ENCODE measurements at regions not wholly inside any gene's neighbourhood (a gene's known extent, or its start where the extent isn't known, plus 50 kb on each side); places are given as distances from the start of the nearest gene placed in this dataset.
"Not testable (repeated sequence)": the region's sequence is repeated elsewhere in the genome, so short reads cannot be mapped to it uniquely, and the experiment has no call there.

GRCh38 chr1:146704162-146704724 lies 233.9 kb upstream of the NBPF12 start:
- not testable (repeated sequence) for H3K4me3 ChIP-seq (ENCODE audit: low read depth, low read length); H3K4me1 ChIP-seq (ENCODE audit: control insufficient read depth, insufficient read depth, low read length, poor library complexity, severe bottlenecking); H3K27ac Mint-ChIP-seq; H3K9me3 ChIP-seq (ENCODE audit: control insufficient read depth in 2 of 2, low read length in 2 of 2); H3K36me3 ChIP-seq (ENCODE audit: control insufficient read depth, insufficient read depth, low read length); DNase-seq; H3K4me1 Mint-ChIP-seq; H3K27ac ChIP-seq (ENCODE audit: insufficient read depth, low read length, poor library complexity, severe bottlenecking); H3K4me3 Mint-ChIP-seq; H3K9me3 Mint-ChIP-seq; H3K36me3 Mint-ChIP-seq; H3K27me3 ChIP-seq (ENCODE audit: control insufficient read depth, insufficient read depth, low read length); ATAC-seq (ENCODE audit: low read depth in 2 of 2); H3K27me3 Mint-ChIP-seq

- not testable (repeated sequence) for H3K9me3 ChIP-seq (ENCODE audit: control insufficient read depth in 2 of 2, low read length in 2 of 2); H3K27me3 Mint-ChIP-seq; H3K27me3 ChIP-seq (ENCODE audit: control insufficient read depth, insufficient read depth, low read length); H3K4me1 ChIP-seq (ENCODE audit: control insufficient read depth, insufficient read depth, low read length, poor library complexity, severe bottlenecking); H3K27ac Mint-ChIP-seq; H3K9me3 Mint-ChIP-seq; H3K36me3 ChIP-seq (ENCODE audit: control insufficient read depth, insufficient read depth, low read length); H3K36me3 Mint-ChIP-seq; ATAC-seq (ENCODE audit: low read depth in 2 of 2); H3K27ac ChIP-seq (ENCODE audit: insufficient read depth, low read length, poor library complexity, severe bottlenecking); DNase-seq; H3K4me3 Mint-ChIP-seq; H3K4me1 Mint-ChIP-seq; H3K4me3 ChIP-seq (ENCODE audit: low read depth, low read length)
Observed at GRCh38 chr1:146701320-146701719, 236.8 kb upstream of the NBPF12 start.

DNA sequence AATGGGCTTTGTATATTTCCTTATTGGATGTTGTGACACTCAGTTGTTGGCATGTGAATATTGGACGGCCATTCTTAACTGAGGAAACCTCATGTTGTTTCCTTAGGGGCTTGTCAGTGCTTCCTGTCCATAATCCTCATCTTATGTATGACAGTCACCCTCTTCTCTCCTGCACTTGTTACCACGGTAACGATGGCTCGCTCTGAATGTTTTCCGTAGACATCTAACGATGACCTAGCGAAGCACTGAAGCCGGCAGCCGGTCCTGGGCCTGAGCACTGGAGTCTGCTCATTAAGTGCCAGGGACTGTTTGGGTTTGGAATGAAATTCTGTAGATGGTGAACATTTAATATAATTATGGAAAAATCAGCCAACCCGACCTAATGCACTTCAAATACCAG lies 242.7 kb upstream of the NBPF12 start:
- DNase-seq; H3K4me3 Mint-ChIP-seq; H3K27me3 ChIP-seq (ENCODE audit: control insufficient read depth, insufficient read depth, low read length); H3K27ac ChIP-seq (ENCODE audit: insufficient read depth, low read length, poor library complexity, severe bottlenecking); H3K4me3 ChIP-seq (ENCODE audit: low read depth, low read length); H3K4me1 Mint-ChIP-seq; H3K36me3 ChIP-seq (ENCODE audit: control insufficient read depth, insufficient read depth, low read length); H3K36me3 Mint-ChIP-seq; H3K27ac Mint-ChIP-seq; ATAC-seq (ENCODE audit: low read depth in 2 of 2); H3K4me1 ChIP-seq (ENCODE audit: control insufficient read depth, insufficient read depth, low read length, poor library complexity, severe bottlenecking); H3K9me3 ChIP-seq (ENCODE audit: control insufficient read depth in 2 of 2, low read length in 2 of 2); H3K27me3 Mint-ChIP-seq; H3K9me3 Mint-ChIP-seq: not testable (repeated sequence)

GRCh38 chr1:146691798-146692197 lies 246.3 kb upstream of the NBPF12 start:
- not testable (repeated sequence) for ATAC-seq (ENCODE audit: low read depth in 2 of 2); DNase-seq; H3K4me1 ChIP-seq (ENCODE audit: control insufficient read depth, insufficient read depth, low read length, poor library complexity, severe bottlenecking); H3K9me3 ChIP-seq (ENCODE audit: control insufficient read depth in 2 of 2, low read length in 2 of 2); H3K27ac Mint-ChIP-seq; H3K36me3 Mint-ChIP-seq; H3K27me3 Mint-ChIP-seq; H3K36me3 ChIP-seq (ENCODE audit: control insufficient read depth, insufficient read depth, low read length); H3K27ac ChIP-seq (ENCODE audit: insufficient read depth, low read length, poor library complexity, severe bottlenecking); H3K4me3 ChIP-seq (ENCODE audit: low read depth, low read length); H3K4me1 Mint-ChIP-seq; H3K9me3 Mint-ChIP-seq; H3K4me3 Mint-ChIP-seq; H3K27me3 ChIP-seq (ENCODE audit: control insufficient read depth, insufficient read depth, low read length)

- not testable (repeated sequence) for H3K4me3 Mint-ChIP-seq; H3K9me3 Mint-ChIP-seq; H3K27ac Mint-ChIP-seq; H3K36me3 Mint-ChIP-seq; H3K4me1 Mint-ChIP-seq; H3K4me3 ChIP-seq (ENCODE audit: low read depth, low read length); DNase-seq; H3K27me3 ChIP-seq (ENCODE audit: control insufficient read depth, insufficient read depth, low read length); H3K36me3 ChIP-seq (ENCODE audit: control insufficient read depth, insufficient read depth, low read length); H3K4me1 ChIP-seq (ENCODE audit: control insufficient read depth, insufficient read depth, low read length, poor library complexity, severe bottlenecking); H3K27ac ChIP-seq (ENCODE audit: insufficient read depth, low read length, poor library complexity, severe bottlenecking); H3K27me3 Mint-ChIP-seq; H3K9me3 ChIP-seq (ENCODE audit: control insufficient read depth in 2 of 2, low read length in 2 of 2); ATAC-seq (ENCODE audit: low read depth in 2 of 2)
Observed at GRCh38 chr1:146688893-146689292, 249.2 kb upstream of the NBPF12 start.

- H3K9me3 Mint-ChIP-seq; H3K27ac Mint-ChIP-seq; H3K4me1 Mint-ChIP-seq; H3K27me3 ChIP-seq (ENCODE audit: control insufficient read depth, insufficient read depth, low read length); H3K27me3 Mint-ChIP-seq; DNase-seq; H3K4me3 ChIP-seq (ENCODE audit: low read depth, low read length); ATAC-seq (ENCODE audit: low read depth in 2 of 2); H3K27ac ChIP-seq (ENCODE audit: insufficient read depth, low read length, poor library complexity, severe bottlenecking); H3K9me3 ChIP-seq (ENCODE audit: control insufficient read depth in 2 of 2, low read length in 2 of 2); H3K4me3 Mint-ChIP-seq; H3K36me3 Mint-ChIP-seq; H3K36me3 ChIP-seq (ENCODE audit: control insufficient read depth, insufficient read depth, low read length); H3K4me1 ChIP-seq (ENCODE audit: control insufficient read depth, insufficient read depth, low read length, poor library complexity, severe bottlenecking): not testable (repeated sequence)
Observed at GRCh38 chr1:146686777-146687366, 251.3 kb upstream of the NBPF12 start.

GRCh38 chr1:146683126-146683429 lies 255.0 kb upstream of the NBPF12 start:
- not testable (repeated sequence) for H3K4me1 ChIP-seq (ENCODE audit: control insufficient read depth, insufficient read depth, low read length, poor library complexity, severe bottlenecking); H3K9me3 Mint-ChIP-seq; H3K4me1 Mint-ChIP-seq; ATAC-seq (ENCODE audit: low read depth in 2 of 2); DNase-seq; H3K36me3 ChIP-seq (ENCODE audit: control insufficient read depth, insufficient read depth, low read length); H3K27me3 ChIP-seq (ENCODE audit: control insufficient read depth, insufficient read depth, low read length); H3K4me3 Mint-ChIP-seq; H3K27ac ChIP-seq (ENCODE audit: insufficient read depth, low read length, poor library complexity, severe bottlenecking); H3K36me3 Mint-ChIP-seq; H3K27ac Mint-ChIP-seq; H3K4me3 ChIP-seq (ENCODE audit: low read depth, low read length); H3K9me3 ChIP-seq (ENCODE audit: control insufficient read depth in 2 of 2, low read length in 2 of 2); H3K27me3 Mint-ChIP-seq

DNA sequence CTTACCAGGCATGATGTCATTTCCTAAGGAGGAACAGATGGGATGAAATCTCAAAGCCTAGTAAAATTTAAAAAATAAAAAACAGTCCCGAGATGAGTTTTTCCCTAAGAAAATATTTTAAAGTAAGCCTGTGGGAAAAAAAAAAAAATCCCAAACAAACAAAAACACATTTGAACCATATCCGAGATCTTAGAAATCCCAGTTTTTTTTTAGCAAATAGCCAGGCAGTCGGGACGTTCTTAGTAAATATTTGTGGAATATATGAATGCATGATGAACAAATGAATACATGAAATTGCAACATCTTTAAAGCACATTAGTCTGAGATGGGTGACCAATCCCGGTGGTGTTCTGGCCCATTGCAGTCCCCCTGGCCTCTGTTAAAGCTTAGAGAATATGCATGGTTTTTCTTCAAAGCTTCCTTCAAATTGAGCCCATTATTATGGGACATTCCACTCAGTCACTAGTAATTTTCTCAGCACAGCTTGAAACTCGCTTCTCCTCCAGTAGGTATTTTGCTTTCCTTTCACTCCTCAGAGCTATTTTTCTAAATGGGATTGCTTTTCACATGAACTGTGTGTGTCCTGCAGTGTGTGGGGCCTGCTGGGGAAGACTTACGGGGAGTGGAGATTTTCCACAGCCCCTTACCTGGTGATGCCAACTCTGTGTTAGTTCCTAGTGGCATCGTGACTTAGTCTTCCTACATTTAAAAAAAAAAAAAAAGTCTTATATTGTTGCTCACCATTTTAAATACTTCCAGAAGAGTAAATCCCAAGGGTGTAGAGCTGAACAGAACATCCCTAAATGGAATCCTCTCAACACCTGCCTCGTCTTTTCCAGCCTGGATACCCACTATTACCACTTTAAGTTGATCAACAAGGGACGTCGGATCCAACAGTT lies 255.6 kb upstream of the NBPF12 start:
- not testable (repeated sequence) for H3K36me3 ChIP-seq (ENCODE audit: control insufficient read depth, insufficient read depth, low read length); H3K9me3 ChIP-seq (ENCODE audit: control insufficient read depth in 2 of 2, low read length in 2 of 2); ATAC-seq (ENCODE audit: low read depth in 2 of 2); H3K36me3 Mint-ChIP-seq; H3K27me3 Mint-ChIP-seq; H3K4me1 ChIP-seq (ENCODE audit: control insufficient read depth, insufficient read depth, low read length, poor library complexity, severe bottlenecking); DNase-seq; H3K27me3 ChIP-seq (ENCODE audit: control insufficient read depth, insufficient read depth, low read length); H3K9me3 Mint-ChIP-seq; H3K27ac ChIP-seq (ENCODE audit: insufficient read depth, low read length, poor library complexity, severe bottlenecking); H3K4me3 ChIP-seq (ENCODE audit: low read depth, low read length); H3K27ac Mint-ChIP-seq; H3K4me1 Mint-ChIP-seq; H3K4me3 Mint-ChIP-seq

All from CD4-positive, CD25-positive, alpha-beta regulatory T cell (primary cell).